Activated naive CD4-positive, alpha-beta T cell treated with anti-CD3 and anti-CD28 coated beads, Interleukin-2, amount 50 U/mL, for 72 hours (primary cell): ENCODE measurements at regions not wholly inside any gene's neighbourhood (a gene's known extent, or its start where the extent isn't known, plus 50 kb on each side); places are given as distances from the start of the nearest gene placed in this dataset.

Source experiments
- ATAC-seq, 2 donors: fragments of 150-1000 bp; cut with Tn5 transposase; 2 replicates each; pipeline ENCODE4 v1.10.0; 2021; ENCODE audit warnings: mild to moderate bottlenecking in 2 of 2, moderate library complexity in 2 of 2
- DNase-seq, 2 donors: peaks; one replicate each; pipeline ENCODE4 v3.0.0; 2021 to 2022; ENCODE audit warnings: low spot score in 2 of 2
- H3K27ac Mint-ChIP-seq, 2 donors: one replicate each; pipeline ENCODE4 v1.8.0; 2022; ENCODE audit warnings: mild to moderate bottlenecking in 2 of 2, mixed read lengths in 2 of 2
- H3K36me3 Mint-ChIP-seq, 2 donors: one replicate each; pipeline ENCODE4 v1.8.0; 2022; ENCODE audit warnings: mixed read lengths in 2 of 2
- H3K9me3 Mint-ChIP-seq, 2 donors: one replicate each; pipeline ENCODE4 v1.8.0; 2022; ENCODE audit warnings: mixed read lengths in 2 of 2

GRCh38 chr17:77772461-77772897 lies 186.0 kb upstream of the TNRC6C start:
- DNase-seq (peak in 1 of 2 donors; percentile 61), ATAC-seq (peak; percentile 91 to 94)
- H3K9me3 Mint-ChIP-seq = no peaks in the 10 kb centered on the region
- peak overlapping the region in 1 of 2 donors; percentile 70 for H3K27ac Mint-ChIP-seq
- no peaks in the 10 kb centered on the region for H3K36me3 Mint-ChIP-seq

- no peaks in the 10 kb centered on the region for H3K9me3 Mint-ChIP-seq
- ATAC-seq (peak; percentile 9 to 23), DNase-seq (no peak)
- peak overlapping the region; percentile 23 to 70 for H3K27ac Mint-ChIP-seq
- no peaks in the 10 kb centered on the region for H3K36me3 Mint-ChIP-seq
Measured at GRCh38 chr17:77772899-77773358, 185.6 kb upstream of the TNRC6C start.

- H3K9me3 Mint-ChIP-seq = no peaks in the 10 kb centered on the region
- H3K36me3 Mint-ChIP-seq = no peaks in the 10 kb centered on the region
- H3K27ac Mint-ChIP-seq = no peak overlapping the region
- ATAC-seq (no peak), DNase-seq (no peak)
Measured at GRCh38 chr17:77774182-77774581, 184.3 kb upstream of the TNRC6C start.

DNA sequence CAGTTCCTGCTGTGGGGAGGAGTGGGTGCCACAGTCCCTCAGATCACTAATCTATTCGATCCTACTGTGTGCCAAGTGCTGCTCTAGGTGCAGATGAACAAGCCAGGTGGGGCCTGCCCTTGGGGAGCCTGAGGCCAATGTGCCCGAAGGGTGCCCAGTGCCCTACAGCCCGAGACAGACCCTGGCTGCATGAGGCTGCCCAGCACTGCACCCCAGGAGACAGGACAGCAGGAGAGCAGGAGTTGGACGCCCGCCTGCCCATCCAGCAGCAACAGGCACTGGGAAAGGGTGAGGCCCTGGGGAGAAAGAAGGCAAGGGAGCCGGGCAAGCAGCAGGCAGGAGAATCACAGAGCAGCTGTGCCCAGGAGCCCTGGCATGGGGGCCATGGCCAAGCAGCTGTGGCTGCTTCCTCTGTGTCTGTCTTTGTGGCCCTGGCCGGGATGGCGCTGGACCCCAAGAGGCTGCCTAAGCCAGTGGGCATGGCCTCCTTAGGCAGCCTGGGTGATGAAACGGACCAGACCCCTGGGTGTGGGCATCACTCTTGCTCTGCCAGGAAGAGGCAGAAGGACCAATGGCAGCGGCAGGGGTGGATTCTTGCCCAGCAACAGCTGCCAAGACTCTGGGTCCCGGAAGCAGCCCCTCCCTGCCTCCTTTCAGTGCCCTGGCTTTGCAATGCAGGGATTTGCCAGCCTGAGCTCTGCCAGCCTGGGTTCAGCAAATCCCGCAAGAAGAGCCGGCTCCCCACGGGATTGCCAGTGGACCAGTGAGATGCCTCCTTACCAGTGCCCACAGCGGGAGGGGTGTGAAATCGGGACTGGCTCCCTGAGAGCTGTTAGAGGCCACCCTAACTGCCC lies 179.6 kb upstream of the TNRC6C start:
- Mint-ChIP-seq H3K36me3 (no peaks in the 10 kb centered on the region), H3K9me3 (no peaks in the 10 kb centered on the region), H3K27ac (no peak overlapping the region)
- no peak for ATAC-seq
- no peak for DNase-seq

DNA sequence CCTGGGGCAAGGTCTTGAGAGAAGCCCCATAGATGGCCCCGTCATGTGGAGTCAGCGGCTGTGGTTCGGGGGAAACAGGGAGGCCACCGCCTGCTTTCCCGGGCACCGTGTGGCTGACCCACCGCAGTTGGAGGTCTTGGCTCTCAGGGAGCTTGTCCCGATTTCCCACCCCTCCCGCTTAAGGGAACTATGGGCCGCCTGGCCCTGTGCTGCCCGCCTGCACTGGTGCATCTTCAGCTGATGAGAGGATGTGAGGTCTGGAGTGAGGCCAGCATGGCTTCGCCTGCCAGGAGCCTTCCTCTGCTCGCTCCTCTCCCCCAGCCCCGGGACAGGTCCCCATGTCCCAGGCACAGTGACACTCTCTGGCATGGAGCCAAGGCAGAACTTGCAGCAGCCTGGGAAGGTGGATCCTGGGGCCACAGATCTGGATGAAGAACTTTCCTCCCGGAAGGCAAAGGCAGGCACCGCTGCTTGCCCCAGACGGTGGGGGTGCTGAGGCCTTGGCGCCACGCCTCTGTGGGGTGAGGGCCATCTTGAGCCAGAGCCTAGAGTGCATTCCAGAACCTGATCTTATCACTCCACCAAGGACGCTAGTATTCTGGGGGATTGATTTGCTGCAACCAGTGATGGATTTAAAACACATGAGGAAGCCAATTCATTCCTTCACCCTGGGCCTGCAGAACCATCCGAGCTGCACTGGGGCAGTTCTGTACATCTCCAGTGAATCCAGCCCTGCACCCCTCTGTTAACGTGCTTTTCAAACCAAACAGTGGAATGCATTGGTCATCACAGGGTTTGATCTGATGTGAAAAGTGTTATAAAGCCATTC lies 178.6 kb upstream of the TNRC6C start:
- Mint-ChIP-seq H3K9me3 (no peaks in the 10 kb centered on the region), H3K27ac (no peak overlapping the region), H3K36me3 (no peaks in the 10 kb centered on the region)
- DNase-seq = no peak
- no peak for ATAC-seq

DNA sequence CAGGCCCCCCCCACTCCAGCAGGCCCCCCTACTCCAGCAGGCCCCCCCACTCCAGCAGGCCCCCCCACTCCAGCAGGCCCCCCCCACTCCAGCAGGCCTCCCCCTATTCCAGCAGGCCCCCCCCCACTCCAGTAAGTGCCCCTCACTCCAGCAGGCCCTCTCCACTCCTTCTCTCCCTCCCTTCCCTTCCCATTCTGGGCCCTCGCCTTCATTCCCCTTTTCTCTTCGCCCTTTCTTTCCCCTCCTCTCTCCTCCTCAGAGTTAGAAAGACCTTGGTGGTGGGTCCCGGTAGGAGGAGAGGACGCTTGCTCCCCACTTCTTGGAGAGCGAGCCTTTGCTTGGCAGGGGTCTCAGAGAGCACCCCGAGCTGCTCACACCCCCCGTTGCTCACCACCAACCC lies 177.0 kb upstream of the TNRC6C start:
- ATAC-seq (no peak), DNase-seq (no peak)
- Mint-ChIP-seq H3K9me3 (no peaks in the 10 kb centered on the region), H3K36me3 (no peaks in the 10 kb centered on the region), H3K27ac (no peak overlapping the region)

- DNase-seq (no peak), ATAC-seq (peak; percentile 14 to 70)
- no peaks in the 10 kb centered on the region for H3K9me3 Mint-ChIP-seq
- no peaks in the 10 kb centered on the region for H3K36me3 Mint-ChIP-seq
- H3K27ac Mint-ChIP-seq = peak overlapping the region in 1 of 2 donors; percentile 7
Measured at GRCh38 chr17:77782201-77782600, 176.3 kb upstream of the TNRC6C start.

DNA sequence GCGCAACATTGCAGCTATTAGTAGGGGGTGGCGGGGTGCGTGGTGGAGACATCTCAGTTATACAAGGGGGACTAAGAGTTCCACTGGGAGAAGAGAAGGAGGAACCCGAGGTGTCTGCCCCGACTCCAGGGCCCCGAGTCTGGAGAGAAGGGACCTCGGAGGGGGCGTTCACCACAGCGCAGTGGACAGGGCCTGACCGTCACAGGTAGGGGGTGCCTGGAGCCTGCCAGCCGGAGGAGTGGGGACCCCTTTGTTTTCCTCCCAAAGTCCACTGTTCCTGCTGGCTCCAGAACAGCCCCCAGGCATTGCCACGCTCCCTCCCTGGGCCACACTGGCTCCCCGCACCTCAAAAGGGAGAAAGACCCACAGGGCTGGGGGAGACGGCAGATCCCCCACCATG lies 175.9 kb upstream of the TNRC6C start:
- H3K36me3 Mint-ChIP-seq = no peaks in the 10 kb centered on the region
- ATAC-seq (no peak), DNase-seq (no peak)
- peak overlapping the region in 1 of 2 donors; percentile 7 for H3K27ac Mint-ChIP-seq
- no peaks in the 10 kb centered on the region for H3K9me3 Mint-ChIP-seq

GRCh38 chr17:77783991-77784820 lies 174.3 kb upstream of the TNRC6C start:
- Mint-ChIP-seq H3K9me3 (no peaks in the 10 kb centered on the region), H3K27ac (peak overlapping the region; percentile 15 to 93), H3K36me3 (no peaks in the 10 kb centered on the region)
- ATAC-seq (peak; percentile 85 to 93), DNase-seq (peak; percentile 60 to 62)

GRCh38 chr17:77785312-77785905 lies 173.1 kb upstream of the TNRC6C start:
- Mint-ChIP-seq H3K27ac (no peak overlapping the region), H3K36me3 (no peaks in the 10 kb centered on the region), H3K9me3 (no peaks in the 10 kb centered on the region)
- ATAC-seq (no peak), DNase-seq (no peak)

GRCh38 chr17:77786090-77786489 lies 172.4 kb upstream of the TNRC6C start:
- Mint-ChIP-seq H3K9me3 (no peaks in the 10 kb centered on the region), H3K36me3 (no peaks in the 10 kb centered on the region), H3K27ac (no peak overlapping the region)
- no peak for ATAC-seq
- DNase-seq = no peak

- no peak for ATAC-seq
- Mint-ChIP-seq H3K9me3 (no peaks in the 10 kb centered on the region), H3K27ac (no peak overlapping the region), H3K36me3 (no peaks in the 10 kb centered on the region)
- no peak for DNase-seq
Measured at GRCh38 chr17:77786740-77787505, 171.6 kb upstream of the TNRC6C start.

DNA sequence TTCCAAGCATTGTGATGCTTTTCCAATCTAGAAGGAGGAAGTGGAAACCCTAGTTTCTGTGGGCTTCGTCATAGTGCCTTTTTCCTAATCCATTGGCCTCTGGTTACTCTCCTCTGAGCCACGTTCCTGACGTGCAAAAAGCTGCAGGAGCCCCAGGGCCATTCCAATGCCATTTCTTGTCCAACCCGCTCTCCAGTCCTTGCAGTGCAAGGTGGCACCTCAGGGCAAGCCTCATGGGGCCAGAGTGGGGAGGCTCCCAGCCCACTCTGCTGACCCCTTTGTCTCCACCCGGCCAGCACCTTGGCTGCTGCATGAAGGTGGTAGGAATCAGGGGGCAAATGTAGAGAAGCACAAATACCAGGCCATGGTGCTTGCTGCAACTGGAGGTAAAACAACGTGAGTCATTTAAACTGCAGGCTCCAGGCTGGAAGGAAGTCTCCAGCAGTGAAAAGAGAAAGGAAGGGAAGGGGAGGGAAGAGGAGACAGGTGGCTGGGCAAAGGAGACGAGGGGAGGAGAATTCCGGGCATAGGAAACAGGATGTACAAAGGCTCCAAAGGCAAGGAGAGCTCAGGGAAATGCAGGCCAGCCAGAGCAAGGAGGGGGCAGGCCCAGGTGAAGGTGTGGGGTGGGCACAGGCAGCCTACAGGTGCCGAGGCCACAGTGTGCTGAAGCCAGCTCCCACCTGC lies 168.2 kb upstream of the TNRC6C start:
- Mint-ChIP-seq H3K36me3 (no peaks in the 10 kb centered on the region), H3K27ac (no peak overlapping the region), H3K9me3 (no peaks in the 10 kb centered on the region)
- ATAC-seq (no peak), DNase-seq (no peak)

- no peaks in the 10 kb centered on the region for H3K9me3 Mint-ChIP-seq
- H3K27ac Mint-ChIP-seq = no peak overlapping the region
- ATAC-seq = no peak
Measured at GRCh38 chr17:77792626-77793025, 165.9 kb upstream of the TNRC6C start.

More at GRCh38 chr17:77792626-77793025, 165.9 kb upstream of the TNRC6C start:
- no peak for DNase-seq
- no peaks in the 10 kb centered on the region for H3K36me3 Mint-ChIP-seq
